Activated T-helper 1 cell treated with Interleukin-2 at 50 U/mL for 16 hours (primary cell): ENCODE measurements at regions not wholly inside any gene's neighbourhood (a gene's known extent, or its start where the extent isn't known, plus 50 kb on each side); places are given as distances from the start of the nearest gene placed in this dataset.

Experiments used
- DNase-seq: peaks from one replicate; pipeline ENCODE4 v3.0.0-alpha.2; 2020; ENCODE audit warnings: low read depth

DNA sequence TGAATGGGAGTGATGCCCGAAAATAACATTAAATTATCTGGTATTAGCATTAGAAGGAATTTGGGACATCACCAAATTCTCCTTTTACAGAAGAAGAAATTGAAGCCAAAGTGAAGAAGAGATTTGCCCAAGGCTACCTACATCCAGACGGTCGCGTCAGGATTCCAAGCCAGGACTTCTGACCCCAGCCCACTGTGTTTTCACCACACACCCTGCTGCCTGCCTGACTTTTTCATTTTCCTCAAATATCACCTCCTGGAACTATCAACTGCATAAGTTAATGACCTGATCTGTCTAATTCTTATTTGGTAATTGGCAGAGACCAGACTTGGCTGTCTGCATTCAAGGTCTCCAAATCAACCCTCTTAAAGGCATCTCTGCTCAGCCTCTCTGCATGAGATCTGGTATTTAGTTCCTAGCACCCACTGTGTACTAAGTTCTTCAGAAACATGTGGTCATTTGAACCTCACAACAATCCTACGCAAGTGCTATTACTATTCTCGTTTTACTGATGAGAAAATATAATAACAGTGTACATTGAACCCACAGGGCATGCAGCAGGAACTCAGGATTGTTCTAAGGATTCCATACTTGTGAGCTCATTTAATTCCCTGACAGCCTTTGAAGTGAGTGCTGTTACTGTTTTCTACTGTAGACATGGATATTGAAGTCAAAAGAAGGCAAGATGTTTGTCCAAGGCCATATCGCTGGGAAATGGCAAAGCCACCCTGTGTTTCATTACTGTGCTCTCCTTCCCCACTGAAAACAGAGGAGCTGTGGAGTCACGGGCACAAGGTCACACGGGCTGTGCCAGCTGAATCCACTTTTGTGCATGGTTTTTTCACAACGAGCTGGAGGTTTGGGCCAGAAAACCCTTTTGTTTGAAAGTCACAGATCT is 195.2 kb upstream of the C1QTNF7 start:
- no peak for DNase-seq

GRCh38 chr4:15233264-15233597 is 194.6 kb upstream of the C1QTNF7 start:
- DNase-seq = no peak

GRCh38 chr4:15233626-15234025 is 194.2 kb upstream of the C1QTNF7 start:
- DNase-seq = no peak

DNA sequence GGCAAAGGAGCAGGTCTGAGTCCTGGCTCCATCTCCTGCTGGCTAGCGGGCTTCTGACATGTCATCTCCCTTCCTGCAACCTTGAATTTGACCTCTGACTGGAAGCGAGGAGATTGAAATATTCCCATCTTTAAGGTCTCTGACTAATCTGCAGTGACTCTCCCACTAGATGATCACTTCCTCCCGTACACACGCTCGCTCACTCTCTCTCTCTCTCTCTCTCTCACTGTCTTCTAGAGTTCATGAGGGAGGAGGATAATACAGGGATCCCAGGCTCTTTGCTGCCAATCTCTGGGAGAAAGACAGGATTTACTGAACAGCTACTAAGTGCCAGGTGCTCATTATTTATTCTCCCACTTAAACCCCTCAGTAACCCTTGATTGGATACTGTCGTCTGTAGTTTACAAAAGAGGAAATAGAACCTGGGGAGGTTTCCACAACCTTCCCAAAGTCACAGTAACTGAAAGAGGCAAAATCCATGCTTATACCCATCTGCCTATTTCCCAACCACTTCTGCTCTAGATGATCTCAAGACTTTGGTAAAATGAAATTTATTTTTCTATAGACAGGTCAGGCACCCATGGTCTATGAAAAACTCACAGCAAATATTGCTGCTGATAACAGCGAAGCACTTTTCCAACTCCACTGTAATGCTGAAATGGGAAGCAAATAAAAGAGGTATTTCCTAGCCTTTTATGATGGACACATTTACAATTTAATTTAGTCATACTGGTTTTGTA is 193.5 kb upstream of the C1QTNF7 start:
- DNase-seq = no peak

- DNase-seq = no peak
These were observed 193.0 kb upstream of the C1QTNF7 start for GRCh38 chr4:15234856-15235126.

- no peak for DNase-seq
These were observed 192.7 kb upstream of the C1QTNF7 start for GRCh38 chr4:15235135-15235534.

DNA sequence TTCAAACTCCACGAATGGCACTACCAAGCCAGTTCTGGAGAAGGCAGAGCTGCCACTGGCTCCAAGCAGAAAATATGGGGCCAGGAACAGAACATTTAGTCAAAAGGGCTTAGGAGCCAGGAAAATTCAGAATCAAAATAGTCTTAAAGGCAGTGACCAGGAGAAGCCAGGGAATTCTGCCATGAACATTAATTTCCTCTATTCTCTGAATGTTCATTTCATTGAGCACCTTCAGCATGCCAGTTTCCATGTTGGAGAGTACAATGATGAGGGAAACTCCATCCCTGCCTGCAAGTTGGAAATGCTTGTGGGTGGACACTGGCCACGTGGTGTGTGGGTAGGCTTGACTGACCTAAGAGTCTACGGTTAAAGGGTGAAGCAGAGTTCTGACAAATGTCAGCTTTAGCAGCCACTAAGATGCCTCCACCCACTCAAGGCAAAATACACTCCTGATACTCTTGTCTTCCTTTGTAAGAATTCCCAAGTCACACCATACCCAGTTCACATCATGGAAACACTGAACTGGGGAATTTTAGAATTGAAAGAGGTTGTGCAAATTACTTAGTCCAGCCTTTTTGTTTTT is 190.1 kb upstream of the C1QTNF7 start:
- no peak for DNase-seq

GRCh38 chr4:15238720-15239119 is 189.1 kb upstream of the C1QTNF7 start:
- no peak for DNase-seq

- DNase-seq = no peak
These were observed 188.0 kb upstream of the C1QTNF7 start for GRCh38 chr4:15239866-15240265.

DNA sequence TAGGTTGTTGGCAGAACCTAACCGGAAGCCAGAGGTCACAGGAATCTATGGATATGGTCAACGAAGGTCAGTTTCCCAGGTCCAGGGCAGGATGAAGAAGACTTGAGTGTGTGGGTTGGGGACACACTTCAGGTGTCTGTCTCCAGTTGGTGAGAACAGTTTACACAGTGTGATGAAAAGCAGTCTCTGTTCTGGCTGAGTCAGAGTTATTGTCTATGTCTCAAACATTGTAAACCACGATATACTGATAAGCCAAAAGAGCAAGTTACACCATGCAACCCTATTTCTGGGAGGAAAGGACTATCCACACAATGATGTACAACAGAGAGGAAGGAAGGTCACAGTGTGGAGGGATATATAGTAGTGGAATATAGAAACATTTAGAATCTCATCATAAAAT is 187.1 kb upstream of the C1QTNF7 start:
- DNase-seq = no peak

DNA sequence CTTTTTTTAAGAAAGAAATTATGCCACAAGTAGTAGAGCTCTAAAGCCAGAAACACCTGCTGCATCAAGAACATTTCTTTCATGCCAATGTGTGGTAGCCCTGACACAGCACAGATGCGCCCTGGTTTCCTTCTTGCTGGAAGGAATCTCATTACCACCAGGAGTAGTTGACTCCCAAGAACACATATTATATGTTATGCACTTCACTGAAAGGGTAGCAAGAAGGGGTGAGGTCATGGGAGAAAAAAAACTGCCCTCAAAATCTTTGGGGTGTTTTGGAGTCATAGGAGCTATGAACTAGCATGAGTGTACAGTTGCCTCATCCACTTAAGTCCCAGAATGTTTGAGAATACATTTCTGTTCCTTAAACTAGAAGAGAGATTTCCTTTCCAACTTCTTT is 185.8 kb upstream of the C1QTNF7 start:
- DNase-seq = no peak

- no peak for DNase-seq
These were observed 183.5 kb upstream of the C1QTNF7 start for GRCh38 chr4:15244354-15244753.

DNA sequence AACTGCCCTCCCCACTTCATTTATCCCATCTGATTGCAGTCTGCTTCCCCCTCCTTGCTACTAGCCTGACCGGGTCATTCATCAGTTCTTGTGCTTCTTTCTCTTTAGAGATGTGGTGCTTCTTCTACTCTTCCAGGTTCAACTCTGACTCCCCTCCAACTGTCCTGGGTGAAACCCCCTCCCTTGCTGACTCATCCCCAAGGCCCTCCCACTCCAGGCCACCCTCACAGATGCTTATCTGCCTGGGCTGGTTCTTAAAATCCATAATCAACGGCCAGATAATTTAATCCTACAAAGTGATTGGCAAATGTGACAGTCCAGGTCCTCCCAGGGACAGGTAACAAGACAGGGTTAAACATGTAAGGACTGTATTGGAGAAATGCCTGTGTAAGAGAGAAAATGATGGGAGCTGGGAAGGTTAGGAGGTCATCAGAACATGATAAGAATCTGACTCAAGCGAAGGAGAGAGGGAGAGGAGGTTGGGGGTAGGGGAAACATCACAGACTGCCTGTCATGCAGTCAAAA is 182.8 kb upstream of the C1QTNF7 start:
- no peak for DNase-seq

DNA sequence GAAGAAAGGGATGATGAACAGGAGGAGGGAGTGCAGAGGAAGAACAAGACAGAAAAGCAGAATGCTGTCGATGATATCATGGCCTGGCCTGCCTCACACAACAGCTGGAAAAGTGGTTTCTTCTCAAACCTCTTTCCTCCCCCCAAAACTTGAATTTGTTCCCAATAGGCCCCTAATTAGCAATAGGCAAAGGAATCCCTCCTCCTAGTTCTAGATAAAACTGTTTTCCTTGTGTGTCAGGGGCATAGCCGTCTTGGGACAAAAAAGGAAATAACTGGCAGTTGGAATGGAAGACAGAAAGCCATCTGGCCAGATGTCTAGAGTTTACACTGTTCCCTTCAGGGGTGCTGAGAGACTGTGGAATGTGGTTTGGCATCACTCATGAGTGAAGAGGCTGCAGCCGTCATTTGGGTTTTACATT is 177.8 kb upstream of the C1QTNF7 start:
- DNase-seq = no peak

GRCh38 chr4:15253349-15253748 is 174.5 kb upstream of the C1QTNF7 start:
- no peak for DNase-seq

GRCh38 chr4:15254236-15254880 is 173.5 kb upstream of the C1QTNF7 start:
- DNase-seq = no peak

DNA sequence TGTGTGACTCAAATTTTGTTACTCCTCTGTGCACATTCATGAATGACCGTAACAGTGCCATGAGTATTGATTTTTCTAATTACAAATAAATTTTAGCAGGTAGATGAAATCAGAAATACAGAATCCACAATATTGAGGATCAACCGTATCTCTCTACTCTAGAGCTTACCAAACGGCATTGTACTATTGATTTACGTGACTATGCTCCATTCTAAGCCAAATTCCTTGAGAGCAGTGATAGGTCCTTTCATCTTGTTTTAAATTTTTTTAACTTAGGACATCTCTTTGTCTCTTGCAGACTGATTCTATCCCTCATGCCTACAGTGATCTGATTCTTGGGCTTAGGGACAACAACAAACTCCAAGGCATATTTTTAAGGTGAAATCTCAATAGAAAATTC is 172.3 kb upstream of the C1QTNF7 start:
- no peak for DNase-seq

GRCh38 chr4:15260758-15261157 is 167.1 kb upstream of the C1QTNF7 start:
- DNase-seq = no peak

- no peak for DNase-seq
These were observed 165.4 kb upstream of the C1QTNF7 start for GRCh38 chr4:15262396-15262795.

DNA sequence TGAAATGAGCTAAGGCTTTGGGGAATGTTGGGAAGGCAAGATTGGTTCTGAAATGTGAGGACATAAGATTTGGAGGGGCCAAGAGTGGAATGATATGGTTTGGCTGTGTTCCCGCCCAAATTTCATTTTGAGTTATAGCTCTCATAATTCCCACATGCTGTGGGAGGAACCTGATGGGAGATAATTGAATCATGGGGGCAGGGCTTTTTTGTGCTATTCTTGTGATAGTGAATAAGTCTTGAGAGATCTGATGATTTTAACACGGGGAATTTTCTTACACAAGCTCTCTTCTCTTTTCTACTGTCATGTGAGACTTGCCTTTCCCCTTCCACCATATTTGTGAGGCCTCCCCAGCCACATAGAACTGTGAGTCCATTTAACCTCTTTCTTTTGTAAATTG is 157.6 kb upstream of the C1QTNF7 start:
- DNase-seq = no peak

GRCh38 chr4:15286041-15286440 is 141.8 kb upstream of the C1QTNF7 start:
- no peak for DNase-seq

DNA sequence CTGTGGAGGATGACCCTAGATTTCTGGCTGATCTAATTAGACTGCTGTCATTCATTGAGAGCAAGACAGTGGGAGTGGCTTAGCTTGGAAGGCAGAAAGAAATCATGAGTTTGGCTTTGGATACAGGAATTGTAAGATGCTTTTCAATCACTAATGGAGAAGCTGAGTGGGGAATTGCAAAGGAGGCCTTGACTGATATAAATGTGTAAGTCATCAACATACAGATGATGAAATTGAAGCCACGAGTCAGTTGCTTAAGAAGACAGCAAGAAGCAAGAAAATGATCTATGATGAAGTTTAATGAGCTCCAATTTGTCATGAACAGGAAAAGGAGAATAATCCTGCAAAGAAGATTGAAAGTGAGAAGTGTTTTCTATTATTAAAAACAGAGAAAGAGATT is 136.7 kb upstream of the C1QTNF7 start:
- no peak for DNase-seq

DNA sequence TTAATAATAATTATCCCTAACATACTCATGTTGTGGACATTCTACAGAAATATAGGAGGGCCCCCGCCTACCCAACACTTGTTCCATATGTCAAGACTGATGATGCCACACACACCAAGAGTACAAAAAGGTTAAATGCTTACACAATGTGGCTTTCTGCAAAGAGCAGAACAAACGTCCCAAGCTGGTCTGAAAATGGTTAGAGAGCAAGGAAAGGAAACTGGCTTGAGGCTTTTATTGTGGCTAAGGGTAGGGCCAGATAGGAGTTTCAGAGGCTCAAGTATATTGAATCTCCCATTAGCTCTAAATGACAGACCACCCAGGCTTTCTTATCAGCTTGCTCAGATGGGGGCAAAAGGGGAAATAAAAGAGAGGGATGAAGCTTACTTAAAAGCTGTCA is 134.1 kb upstream of the C1QTNF7 start:
- DNase-seq = no peak
